ENCODE measurements at regions not wholly inside any gene's neighbourhood (a gene's known extent, or its start where the extent isn't known, plus 50 kb on each side); places are given as distances from the start of the nearest gene placed in this dataset.

DNA sequence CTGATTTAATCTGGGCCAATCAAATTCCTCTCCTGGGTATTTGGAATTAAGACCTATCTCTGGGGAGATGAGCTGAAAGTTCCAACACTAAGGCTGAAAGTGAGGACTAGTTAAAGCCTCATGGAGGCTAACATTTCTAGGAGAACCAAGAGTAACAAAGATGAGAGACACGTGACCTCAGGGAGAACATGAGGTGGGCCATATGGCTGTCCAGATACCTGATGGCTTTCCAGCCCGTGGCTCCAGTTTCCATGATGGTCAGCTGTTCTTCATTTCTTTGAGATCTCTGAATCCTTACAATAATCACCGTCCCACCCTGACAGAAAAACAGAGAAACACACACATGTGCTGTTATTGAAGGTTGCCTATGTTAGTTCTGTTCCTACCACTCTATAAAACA is 66.1 kb downstream of the LEPR start:
- ATAC-seq (no peak), DNase-seq (no peak)
- intact Hi-C loops (cut with micrococcal nuclease) = no loop called here

DNA sequence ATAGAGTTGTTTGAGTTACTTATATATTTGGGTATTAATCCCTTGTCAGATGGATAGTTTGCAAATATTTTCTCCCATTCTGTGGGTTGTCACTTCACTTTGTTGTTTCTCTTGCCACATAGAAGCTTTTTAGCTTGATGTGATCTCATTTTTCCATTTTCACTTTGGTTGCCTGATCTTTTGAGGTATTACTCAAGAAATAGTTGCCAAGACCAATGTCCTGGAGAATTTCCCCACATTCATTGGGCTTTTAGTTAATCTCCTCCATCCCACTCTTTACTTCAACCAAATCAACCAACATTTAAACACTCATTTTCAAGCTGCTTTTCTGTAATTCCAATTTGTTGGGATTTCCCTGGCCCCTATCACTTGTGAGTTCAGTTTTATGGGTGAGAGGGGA is 69.0 kb downstream of the LEPR start:
- DNase-seq (no peak), ATAC-seq (no peak)
- intact Hi-C loops (cut with micrococcal nuclease) = no loop called here

DNA sequence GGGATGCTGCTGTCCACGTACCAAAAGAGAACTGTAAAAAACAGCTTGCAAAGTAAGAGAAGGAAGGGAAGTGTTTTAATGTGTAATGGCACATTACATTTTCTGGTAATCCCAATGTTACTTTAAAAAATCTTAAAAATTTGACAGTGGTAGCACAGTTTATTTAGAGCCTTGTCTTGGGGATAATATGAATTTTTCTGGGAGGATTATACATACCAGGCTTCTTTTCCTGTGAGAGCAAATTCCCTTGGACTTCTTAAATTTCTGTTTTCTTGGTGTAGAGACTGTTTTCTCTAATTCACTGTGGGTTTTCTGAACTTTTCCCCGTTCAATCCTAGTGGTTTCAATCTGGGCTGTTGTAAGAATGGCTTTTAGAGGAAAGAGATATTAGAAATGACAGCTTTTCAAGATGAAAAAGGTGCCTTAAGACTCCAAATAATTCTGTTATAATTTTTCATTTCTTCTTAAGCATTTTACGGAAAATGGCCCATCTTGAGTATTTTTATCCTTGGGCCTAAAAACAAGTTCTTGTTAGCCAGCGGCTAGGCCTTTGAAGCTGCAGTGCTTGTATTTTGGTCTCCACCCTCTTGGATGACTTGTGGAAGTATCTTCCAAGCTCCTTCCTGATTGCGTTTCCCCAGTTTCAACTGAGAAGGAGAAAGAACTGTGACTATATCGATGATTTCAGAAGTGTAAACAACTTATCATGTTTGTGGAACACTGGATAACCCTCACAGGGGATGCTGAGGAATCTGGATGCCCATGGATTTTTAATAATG is 70.0 kb downstream of the LEPR start:
- ATAC-seq (no peak), DNase-seq (no peak)
- intact Hi-C loops (cut with micrococcal nuclease) = no loop called here

DNA sequence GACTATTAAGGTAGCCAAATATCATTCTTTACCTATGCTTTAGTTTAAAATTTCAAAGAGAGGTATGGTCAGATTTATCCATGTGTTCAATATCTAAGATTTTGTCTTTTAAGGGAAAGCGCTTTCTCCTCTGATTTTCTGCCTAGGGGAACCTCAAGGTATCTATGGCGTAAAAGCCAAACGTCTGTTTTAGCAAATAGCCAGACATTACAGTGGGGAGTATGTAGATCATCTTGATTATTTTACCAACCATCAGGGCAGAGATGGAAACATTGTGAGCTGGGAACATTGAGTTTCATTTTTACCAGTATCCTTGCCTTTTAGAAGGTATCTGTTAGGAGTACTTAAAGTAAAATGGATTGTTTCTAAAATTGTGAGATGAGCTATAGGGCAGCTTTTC is 71.0 kb downstream of the LEPR start:
- DNase-seq (no peak), ATAC-seq (no peak)
- intact Hi-C loops (cut with micrococcal nuclease) = no loop called here

DNA sequence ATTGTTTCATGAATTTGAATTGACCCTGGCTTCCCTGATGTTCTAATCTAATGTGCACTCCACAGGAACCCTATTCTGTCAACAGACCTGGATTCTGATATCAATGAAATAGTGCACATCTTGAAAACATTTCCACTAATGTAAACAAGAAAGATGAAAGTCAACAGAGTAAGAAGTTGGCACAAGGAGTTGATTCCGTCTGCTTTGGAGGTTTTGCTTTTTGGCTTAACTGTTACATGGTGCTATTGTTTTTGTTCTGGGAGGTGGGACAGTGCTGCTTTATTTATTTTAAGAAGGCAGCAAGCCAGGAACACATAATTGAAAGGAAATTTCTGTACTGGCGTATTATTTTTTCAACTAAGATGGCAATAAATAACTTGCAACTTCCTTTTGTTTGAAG is 73.3 kb downstream of the LEPR start:
- no peak for ATAC-seq
- intact Hi-C loops (cut with micrococcal nuclease) = no loop called here
- no peak for DNase-seq

DNA sequence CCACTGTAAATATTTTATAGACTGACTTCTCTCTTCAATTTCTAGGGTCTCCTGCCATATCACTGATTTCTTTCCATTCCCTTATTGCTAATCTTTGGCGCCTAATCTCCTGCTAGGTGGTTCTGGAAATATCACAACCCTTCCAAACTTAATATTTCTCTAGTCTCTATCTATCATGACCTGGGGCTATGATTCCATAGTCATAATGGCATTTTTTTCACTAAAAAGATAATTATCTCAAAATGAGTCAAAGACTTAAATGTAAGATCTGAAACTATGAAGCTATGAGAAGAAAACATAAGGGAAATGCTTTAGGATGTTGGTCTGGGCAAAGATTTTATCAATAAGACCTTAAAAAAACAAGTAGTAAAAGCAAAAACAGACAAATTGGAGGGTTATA is 74.2 kb downstream of the LEPR start:
- intact Hi-C loops (cut with micrococcal nuclease) = no loop called here
- no peak for ATAC-seq

DNA sequence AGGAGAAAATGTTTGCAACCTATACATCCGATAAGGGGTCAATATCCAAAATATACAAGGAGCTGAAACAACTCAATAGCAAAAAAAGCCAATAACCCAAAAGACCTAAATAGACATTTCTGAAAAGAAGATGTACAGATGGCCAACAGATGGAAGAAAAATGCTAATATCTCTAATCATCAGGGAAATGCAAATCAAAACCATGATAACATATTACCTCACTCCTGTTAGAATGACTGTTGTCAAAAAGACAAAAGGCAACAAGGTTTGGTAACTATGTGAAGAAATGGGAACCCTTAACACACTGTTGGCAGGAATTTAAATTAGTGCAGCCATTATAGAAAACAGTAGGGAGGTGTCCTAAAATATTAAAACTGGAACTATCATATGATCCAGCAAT is 74.7 kb downstream of the LEPR start:
- intact Hi-C loops (cut with micrococcal nuclease) = no loop called here
- no peak for ATAC-seq
- DNase-seq = no peak

More for the DNA sequence above, 74.2 kb downstream of the LEPR start:
- DNase-seq = no peak

DNA sequence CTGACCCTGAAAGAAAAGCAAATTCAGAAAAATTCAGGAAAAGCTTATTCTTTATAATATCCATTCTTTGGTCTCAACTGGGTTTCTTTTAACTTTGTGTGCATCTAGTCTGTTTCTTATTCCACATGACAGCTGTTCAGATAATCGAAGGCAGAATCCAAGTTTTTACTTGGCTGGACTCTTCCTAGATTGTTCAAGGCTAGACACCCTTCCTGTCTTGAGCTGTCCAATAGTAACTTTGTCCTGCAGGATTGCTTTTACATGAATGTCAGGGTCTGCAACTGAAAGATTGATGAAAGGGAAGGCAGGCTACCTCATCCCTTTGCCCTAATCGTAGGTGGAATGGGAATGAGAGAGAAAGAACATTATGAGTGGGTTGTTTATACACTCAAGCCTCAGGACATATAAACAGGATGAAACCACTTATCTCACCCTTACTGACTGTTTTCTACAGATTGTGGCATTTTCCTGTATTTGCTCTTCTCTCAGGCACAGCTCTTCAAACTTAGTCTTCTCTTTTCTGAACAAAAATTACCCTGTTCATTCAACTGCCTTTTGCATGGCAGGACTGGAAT is 76.9 kb downstream of the LEPR start:
- no peak for ATAC-seq
- intact Hi-C loops (cut with micrococcal nuclease) = no loop called here

DNA sequence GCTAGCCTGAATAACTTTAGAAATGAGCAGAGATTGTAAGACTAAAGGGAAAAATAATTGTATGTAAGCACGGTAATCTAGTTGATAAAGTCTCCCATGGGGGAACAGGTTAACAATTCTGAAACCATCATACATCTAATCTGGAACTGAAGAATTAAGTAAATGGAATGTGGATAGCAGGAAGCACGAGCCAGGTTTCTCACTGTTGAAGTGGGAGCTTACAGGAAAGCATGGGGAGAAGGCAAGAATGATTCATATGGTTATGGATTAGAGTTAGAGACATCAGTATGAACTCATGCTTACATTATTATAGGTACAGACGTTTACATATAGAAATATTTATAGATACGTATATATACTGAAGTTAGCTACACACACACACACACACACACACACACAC is 83.0 kb downstream of the LEPR start:
- ATAC-seq (no peak), DNase-seq (no peak)
- intact Hi-C loops (cut with micrococcal nuclease) = no loop called here

More for the DNA sequence above, 76.9 kb downstream of the LEPR start:
- no peak for DNase-seq

DNA sequence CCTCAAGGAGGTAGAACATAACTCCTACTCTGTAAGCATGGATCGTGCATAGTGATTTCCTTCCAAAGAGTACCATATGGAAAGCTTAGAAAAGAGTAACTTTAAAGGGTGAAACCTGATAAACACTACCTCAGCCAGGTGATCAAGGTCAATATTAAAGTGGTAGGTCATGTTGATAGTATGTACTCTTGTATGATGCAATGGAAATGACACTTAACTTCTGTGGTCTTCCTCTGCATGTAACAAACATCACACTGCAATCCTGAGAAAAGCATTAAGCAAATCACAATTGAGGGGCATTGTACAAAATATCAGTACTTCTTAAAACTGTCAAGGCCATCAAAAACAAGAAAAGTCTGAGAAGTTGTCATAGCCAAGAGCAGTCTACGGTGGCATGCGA is 83.8 kb downstream of the LEPR start:
- intact Hi-C loops (cut with micrococcal nuclease) = no loop called here
- ATAC-seq (no peak), DNase-seq (no peak)

DNA sequence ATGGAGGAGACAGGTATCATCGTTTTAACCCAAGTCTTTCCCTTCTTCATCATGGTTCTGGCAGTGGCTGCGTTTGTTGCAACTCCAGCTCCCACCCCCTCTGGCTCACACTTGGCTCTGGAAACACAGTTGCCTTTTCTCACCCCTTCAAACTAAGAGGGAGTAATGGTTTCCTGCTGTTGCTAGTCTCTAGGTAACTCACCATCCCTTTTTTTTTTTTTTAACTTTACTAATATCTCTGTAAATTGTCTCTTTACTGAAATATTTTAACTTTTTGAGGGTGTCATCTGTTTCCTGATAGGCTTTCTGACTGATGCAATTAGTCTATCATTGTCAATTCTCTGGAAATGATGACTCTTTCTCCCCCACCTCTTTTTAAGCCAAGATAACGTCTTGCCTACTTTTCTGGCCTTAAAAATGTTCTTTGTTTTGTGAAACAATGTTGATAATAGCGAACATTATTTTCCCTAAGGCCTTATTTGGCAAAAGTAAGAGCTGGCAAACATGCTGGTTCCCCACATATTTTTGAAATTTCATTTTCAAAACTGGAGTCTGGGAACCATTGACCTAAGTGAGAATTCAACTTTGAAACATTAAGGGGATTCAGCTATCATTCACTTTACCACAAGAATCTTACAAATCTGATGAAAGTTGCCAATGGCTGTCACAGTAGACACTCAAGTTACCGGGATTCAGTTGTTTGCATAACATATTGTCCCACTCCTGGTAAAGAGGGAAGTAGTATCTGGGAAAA is 85.3 kb downstream of the LEPR start:
- no peak for ATAC-seq
- DNase-seq = no peak
- intact Hi-C loops (cut with micrococcal nuclease) = no loop called here

DNA sequence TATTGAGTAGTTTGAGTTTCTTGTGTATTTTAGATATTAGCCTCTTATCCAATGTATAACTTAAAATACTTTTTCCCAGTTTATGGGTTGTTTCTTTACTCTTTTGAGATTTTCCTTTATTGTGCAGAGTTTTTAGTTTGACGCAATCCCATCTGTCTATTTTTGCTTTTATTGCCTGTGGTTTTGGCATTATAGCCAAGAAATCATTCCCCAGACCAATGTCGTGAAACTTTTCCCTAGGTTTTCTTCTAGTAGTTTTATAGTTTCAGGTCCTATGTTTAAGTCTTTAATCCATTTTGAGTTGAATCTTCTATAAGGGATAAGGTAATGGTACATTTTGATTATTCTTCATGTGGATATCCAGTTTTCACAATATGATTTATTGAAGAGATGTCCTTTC is 87.6 kb downstream of the LEPR start:
- ATAC-seq (no peak), DNase-seq (no peak)
- intact Hi-C loops (cut with micrococcal nuclease) = no loop called here

DNA sequence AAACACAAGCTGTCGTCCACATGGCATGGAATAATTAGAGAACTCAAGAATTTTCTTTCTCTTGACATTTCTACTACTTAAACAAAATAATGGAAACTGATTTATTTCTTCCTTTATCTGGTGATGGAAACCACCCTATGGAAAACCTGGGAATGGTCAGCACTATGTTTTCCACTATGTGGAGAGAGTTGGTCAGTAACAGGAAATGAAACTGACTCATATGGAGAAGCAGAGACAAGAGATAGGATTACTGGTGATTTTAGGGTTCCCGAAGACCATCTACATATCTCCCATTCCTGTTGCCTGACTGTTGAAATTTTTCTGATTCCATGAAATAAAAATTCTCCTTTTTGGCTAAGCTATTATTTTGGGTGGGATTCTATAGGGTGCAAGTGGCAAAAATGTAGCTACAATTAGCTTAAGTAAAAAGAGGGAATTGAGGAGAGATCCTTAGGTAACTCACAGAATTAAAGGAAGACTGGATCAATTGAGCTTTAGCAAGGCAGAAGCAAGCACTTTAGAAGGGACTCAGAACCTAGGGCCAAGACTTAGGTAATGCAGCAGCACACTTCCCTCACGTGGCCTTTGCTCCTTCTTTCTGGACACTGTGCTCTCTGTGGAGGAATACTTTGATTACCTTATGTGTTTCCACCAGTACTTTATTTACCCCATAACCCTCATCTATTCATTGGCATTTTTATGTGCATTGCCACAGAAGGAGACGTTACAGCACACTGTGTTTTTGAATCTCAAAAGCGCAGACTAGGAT is 89.6 kb downstream of the LEPR start:
- no peak for ATAC-seq
- no peak for DNase-seq
- intact Hi-C loops (cut with micrococcal nuclease) = no loop called here

DNA sequence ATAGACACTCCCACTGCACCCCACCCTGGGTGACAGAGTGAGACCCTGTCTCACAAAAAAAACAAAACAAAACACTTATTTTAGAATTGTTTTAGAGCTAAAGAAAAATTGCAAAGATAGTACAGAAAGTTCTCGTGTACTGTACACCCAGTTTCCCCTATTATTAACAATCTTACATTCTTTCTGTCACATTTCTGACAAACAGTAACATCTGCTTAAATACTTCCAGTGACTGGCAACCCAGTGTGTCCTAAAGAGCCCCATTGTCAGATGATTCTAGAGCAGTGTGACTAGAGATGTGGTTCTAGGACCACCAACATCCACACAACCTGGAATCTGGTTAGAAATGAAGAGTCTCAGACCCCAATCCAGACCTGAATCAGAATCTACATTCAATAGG is 90.5 kb downstream of the LEPR start:
- intact Hi-C loops (cut with micrococcal nuclease) = no loop called here
- ATAC-seq = no peak

DNA sequence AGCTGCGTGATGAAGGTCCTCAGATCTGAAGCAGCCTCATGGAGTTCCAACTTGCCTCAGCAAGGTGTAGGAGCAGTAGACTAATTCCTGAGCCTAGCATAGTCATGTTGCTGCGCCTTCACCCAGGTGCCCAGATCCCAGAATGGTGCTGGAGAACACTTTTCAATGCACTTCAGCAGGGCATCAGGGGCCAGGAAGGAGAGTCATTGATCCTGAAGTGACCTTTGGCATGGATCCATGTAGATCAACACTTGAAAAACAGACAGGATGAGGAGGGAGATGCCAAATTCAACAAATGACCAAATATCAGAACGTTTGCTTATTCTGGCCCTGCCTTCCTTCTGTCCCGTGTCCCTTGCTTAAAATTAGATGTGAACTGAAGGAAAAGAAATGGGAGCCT is 91.9 kb downstream of the LEPR start:
- ATAC-seq (no peak), DNase-seq (no peak)
- intact Hi-C loops (cut with micrococcal nuclease) = no loop called here

More for the DNA sequence above, 90.5 kb downstream of the LEPR start:
- no peak for DNase-seq

DNA sequence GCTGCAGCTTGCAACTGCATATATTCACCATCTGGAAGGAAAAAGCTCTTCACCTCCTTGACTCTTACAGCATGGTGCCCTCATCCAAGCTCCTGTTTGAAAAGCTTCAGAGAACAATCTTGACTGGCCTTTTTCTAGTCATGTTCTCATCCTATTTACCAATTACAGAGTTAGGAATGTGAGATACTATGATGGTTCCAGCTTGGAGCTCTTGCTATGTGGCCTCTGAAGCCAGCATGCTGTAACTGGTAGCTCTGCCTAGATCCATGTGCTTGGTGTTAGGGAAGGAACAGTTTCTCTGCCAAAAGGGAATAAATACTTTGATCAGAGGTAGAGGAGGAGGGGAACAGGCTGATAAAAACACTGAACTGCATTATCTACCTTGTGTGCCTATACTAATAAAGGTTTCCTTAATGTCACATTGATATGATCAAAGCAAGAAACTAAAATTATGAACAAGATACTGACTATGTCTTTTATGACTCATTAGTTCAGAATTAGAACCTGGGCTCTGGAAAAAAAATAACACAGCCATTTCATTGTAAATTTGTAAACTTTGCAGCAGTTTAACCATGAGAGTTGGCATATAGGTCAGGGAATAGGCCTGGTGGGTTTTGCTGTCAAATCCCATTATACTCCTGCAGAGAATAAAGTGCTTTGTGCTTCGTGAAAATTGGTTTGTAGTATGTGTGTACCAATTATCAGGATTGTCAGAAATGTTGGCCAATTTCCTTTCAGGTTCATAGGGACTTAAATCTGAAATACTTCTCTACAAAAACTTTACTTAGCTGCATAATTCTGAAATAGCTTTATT is 92.7 kb downstream of the LEPR start:
- intact Hi-C loops (cut with micrococcal nuclease) = no loop called here
- ATAC-seq = no peak

DNA sequence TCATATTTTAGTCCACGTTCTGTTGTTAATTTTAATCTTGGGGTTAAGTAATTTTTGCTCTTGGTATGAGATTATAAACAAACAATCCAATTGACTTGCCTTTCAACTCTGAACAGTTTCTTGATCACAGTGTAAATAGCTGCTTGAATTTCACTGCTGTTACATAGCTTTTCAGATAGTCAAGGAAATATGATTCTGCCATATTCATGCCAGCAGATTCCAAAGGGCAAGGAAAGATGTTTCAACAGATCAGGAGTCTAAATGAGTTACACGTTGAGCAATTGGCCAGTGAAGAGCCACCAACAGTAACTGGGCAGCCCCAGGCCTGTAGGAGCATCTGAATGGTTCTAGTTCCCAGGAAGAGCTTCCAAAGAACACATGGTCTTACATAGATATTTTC is 93.6 kb downstream of the LEPR start:
- DNase-seq = no peak
- intact Hi-C loops (cut with micrococcal nuclease) = no loop called here
- no peak for ATAC-seq

More for the DNA sequence above, 92.7 kb downstream of the LEPR start:
- no peak for DNase-seq

DNA sequence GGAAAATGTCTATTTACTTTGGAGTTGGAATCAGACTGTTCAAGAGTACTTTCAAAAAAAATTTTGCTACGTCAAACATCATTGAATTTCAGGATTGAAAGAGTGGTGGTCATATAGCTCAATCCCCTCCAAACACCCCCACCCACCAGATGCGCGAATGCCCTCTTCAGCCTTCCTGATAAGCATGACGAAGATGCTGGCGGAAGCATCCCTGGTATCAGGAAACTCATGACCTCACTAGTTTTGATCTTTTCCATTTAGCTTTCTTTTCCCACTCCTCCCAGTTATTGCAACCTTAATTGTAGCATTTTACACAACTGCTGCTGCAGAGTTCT is 104.4 kb downstream of the LEPR start:
- ATAC-seq (no peak), DNase-seq (no peak)
- intact Hi-C loops (cut with micrococcal nuclease) = no loop called here
